Fibroblast of lung (primary cell): ENCODE measurements at regions not wholly inside any gene's neighbourhood (a gene's known extent, or its start where the extent isn't known, plus 50 kb on each side); places are given as distances from the start of the nearest gene placed in this dataset.

Experiments used
- EZH2 ChIP-seq: IDR thresholded peaks from 2 replicates; pipeline ENCODE4 v1.5.1; 2012; ENCODE audit warnings: low read length, control low read depth, mild to moderate bottlenecking; ENCODE audit errors: missing control alignments
- TF ChIP-seq, protein P1 (sequence below), 2 donors: IDR thresholded peaks in 1 of 2; conservative IDR thresholded peaks in 1 of 2; 1 replicate in 1 of 2; 2 replicates in 1 of 2; pipeline ENCODE4 v1.5.1; 2011 to 2012; ENCODE audit warnings: low read length in 2 of 2, control low read depth in 1 of 2, inconsistent platforms in 1 of 2, low read depth in 1 of 2, mild to moderate bottlenecking in 1 of 2

- TF ChIP-seq, protein P1, sequence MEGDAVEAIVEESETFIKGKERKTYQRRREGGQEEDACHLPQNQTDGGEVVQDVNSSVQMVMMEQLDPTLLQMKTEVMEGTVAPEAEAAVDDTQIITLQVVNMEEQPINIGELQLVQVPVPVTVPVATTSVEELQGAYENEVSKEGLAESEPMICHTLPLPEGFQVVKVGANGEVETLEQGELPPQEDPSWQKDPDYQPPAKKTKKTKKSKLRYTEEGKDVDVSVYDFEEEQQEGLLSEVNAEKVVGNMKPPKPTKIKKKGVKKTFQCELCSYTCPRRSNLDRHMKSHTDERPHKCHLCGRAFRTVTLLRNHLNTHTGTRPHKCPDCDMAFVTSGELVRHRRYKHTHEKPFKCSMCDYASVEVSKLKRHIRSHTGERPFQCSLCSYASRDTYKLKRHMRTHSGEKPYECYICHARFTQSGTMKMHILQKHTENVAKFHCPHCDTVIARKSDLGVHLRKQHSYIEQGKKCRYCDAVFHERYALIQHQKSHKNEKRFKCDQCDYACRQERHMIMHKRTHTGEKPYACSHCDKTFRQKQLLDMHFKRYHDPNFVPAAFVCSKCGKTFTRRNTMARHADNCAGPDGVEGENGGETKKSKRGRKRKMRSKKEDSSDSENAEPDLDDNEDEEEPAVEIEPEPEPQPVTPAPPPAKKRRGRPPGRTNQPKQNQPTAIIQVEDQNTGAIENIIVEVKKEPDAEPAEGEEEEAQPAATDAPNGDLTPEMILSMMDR (conservative IDR thresholded peaks at IDR 0.05 in 1 of 2, IDR thresholded peaks at IDR 0.05 in 1 of 2; ENCODE audit: low read depth in 1 of 2, low read length in 2 of 2) = no peak
- no peak for TF ChIP-seq EZH2
These were observed 989.5 kb downstream of the CBLN2 start for GRCh38 chr18:71554686-71555085.
